H1 (cell line): ENCODE measurements at regions not wholly inside any gene's neighbourhood (a gene's known extent, or its start where the extent isn't known, plus 50 kb on each side); places are given as distances from the start of the nearest gene placed in this dataset.

Source experiments
- RXRA ChIP-seq: IDR thresholded peaks from 2 replicates; pipeline ENCODE4 v1.6.1; 2011; ENCODE audit warnings: low read depth, mild to moderate bottlenecking, low read length, moderate library complexity; ENCODE audit not compliant: insufficient read depth
- SRF ChIP-seq: IDR thresholded peaks from 2 replicates; pipeline ENCODE4 v1.6.1; 2011; ENCODE audit warnings: mild to moderate bottlenecking, low read depth, low read length, moderate library complexity

DNA sequence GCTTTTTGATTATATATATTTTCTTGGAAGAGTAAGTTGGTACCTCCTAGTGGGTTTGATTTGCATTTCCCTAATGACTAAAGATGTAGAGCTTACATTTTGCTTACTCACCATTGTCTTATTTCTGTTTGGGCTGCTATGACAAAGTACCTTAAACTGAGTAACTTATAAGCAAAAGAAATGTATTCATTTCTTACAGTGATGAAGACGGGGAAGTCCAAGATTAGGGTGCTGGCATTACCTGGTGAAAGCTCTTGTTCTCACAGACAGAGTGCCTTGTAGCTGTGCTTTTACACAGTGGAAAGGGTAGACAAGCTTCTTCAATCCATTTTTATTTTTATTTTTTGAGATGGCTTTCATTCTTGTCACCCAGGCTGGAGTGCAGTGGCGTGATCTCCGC is 229.2 kb upstream of the AGA start (continued):
- TF ChIP-seq RXRA (no peak), SRF (no peak)
